Nucleus accumbens (tissue), 56 donors: ENCODE measurements at regions not wholly inside any gene's neighbourhood (a gene's known extent, or its start where the extent isn't known, plus 50 kb on each side); places are given as distances from the start of the nearest gene placed in this dataset.

ENCODE experiments used
- DNase-seq, 56 donors: peaks; one replicate each; lab custom pipeline; 2025; lab: John Stamatoyannopoulos, UW

DNA sequence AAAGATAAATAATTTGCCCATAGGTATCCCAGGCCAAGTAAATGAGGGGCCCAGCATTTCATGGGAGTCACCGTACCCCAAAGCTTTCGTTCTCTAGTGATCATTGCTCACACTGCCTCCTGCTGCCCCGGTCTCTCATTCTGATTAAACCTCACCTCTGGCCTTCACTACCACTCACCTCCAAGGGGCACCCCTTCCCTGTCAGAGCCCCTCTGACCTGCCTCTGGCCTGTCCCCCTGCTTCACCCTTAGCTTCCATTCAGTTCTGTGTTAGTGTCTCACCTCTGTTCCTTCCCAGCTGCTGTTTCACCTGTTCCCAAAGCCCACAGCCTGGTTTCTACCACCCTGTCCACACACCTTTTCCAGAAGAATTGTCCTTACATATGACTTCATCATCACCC is 150.3 kb upstream of the E2F8 start:
- no peak for DNase-seq

DNA sequence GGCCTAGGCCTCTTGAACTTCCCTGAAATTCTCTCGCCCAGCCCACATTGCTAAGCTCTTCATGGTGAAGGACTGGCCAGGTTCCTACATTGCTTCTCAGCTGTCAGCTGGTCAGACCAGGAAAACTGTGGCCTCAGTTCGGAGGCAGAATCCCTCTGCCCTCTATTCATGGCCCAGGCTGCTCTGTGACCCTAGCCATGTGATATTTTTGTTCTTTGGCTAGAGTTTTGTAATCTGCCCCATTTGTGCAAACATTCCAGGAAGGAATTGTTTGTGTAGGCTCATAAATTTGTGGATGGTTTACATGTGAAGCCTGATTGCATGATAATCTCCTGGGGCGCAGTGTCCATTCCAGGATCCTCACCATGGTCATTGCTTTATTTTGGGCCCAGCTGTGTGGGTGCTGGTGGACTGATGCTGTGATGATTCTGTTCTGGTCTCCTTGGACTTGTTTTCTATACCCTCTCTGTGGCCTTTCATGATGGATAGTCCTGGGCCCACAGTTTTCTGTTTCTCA is 149.1 kb upstream of the E2F8 start:
- DNase-seq, result no peak

DNA sequence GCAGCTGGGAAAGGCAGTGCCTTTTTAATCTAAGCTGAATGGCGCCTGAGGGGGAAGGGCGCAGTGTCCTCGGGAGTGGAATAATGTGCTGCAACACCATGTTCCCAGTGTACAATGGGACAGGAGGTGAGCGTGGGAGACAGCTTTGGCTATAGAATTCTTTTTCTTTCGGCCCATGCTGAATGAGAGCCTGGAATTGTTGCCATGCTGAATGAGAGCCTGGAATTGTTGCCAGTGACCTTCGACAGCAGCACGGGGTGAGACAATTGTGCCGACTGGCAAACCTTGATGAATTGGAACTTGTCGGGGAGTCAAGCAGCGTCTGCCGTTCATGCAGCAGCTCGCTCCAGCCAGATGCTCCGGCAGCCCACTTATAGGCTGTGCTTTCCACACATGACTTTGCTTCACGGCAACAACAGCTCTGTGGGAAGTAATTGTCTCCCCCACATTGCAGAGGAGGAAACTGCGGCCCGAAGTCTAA is 141.4 kb upstream of the E2F8 start:
- peak in 45 of 56 donors; percentile 11 to 78 (median 48) for DNase-seq

DNA sequence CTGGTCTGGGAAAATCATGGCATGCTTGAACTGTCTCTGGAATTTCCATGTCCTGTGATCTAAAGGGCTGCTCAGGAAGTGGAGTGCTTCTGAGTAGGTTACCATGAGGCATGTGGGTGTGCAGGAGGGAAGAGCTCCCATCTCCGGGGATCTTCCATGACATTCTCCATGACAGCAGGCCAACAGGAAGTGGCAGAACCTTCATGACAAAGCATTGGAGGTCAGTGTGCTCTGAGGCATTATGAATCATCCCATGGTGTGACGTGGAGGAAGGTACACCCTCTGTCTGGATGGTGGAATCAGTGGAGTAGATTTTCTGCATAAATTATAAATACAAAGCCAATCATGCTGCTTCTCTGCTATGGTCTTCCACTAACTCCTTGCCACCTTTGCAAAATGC is 139.6 kb upstream of the E2F8 start:
- no peak for DNase-seq

DNA sequence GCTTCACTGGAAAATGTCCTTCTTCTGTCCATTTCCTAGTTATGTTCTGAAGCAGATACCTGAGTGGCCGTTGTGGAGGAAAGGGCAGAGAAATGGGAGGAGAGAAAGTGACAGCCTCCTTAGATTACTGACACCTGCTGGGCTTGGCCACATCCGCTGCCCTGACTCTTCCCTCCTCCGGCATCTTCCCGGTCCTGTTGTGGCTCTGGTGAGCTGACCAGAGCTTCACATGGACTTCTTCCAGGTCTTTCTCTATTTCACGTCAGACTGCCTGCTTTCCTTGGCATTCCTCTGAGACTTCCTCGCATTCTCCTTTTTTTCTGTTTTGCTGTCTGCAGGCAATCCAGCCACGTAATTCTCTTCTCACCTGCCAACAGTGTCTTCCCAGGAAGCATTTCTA is 138.7 kb upstream of the E2F8 start:
- DNase-seq, result no peak

DNA sequence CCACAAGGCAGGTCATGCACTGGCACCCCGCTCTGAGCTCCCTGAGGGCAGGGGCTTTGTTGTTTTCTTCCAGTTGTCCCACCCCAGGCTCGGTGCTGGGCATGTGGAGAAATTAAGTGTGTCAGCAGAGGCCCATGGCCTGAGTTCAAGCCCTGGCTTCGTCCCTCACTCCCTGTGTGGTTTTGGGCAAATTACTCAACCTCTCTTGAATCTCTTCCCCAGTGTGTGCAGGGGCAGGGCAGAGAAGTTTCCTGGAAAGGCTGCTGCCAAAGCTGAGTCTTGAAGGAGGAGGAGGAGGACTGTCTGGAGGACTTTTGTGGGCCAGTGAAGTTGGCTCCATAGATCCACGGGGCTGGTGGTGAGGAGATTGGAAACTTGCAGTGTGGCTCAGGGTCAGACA is 138.1 kb upstream of the E2F8 start:
- no peak for DNase-seq

DNA sequence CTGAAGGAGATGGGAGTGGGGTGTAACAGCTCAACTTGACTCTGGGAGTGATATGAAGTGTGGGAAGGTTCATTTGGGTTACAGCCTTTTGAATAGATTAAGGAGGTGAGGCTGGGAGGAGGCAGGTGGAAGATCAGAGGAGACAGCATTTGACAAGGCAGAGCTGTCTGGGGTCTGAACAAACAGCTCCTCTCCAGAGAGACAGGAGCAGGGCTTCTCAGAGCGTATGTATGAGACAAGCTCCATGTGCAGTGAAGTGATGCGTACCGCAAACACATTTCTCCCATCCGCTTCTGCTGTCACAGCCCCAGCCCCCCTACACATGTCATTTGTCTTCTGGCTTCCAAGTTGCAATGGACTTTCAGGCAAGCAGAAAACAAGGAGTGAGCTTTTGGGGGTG is 137.1 kb upstream of the E2F8 start:
- peak in 2 of 56 donors; percentile 7 to 15 for DNase-seq

DNA sequence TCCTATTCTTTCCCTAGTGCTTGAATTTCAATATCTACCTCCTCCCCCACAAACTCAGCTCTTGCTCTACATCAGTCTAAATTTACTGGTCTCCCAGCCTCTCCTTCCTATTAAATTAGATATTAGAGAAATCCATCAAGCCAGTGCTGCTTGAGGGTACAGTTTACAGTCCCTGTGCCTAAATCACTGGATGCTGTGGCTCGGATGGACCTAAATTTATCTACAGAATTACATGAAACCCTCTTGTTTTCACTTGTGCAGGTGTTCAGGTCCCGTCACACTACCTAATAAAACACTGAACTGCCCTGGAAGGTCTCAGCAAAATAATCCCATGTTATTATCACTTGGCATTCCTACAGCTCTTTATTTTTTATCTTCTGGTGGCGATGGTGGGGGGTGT is 134.7 kb upstream of the E2F8 start:
- DNase-seq, result no peak

DNA sequence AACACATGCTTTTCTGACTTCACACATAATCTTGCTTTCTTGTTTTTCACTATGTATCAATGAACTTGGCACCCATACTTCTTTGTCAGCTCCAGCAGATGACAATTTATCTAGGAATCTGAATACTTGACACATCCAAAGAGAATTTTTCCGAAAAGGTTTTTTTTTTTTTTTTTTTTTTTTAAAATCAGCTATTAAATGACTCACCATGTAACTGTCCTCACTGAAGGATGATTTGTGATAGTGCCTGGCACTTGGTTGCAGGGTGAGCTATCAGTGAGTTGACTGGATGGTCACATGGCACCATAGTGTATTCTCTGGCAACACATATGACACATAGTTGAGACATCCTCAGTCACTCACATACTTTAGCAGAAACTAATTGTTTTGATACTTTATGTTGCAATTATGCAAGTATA is 133.4 kb upstream of the E2F8 start:
- peak in 2 of 56 donors; percentile 12 to 16 for DNase-seq

DNA sequence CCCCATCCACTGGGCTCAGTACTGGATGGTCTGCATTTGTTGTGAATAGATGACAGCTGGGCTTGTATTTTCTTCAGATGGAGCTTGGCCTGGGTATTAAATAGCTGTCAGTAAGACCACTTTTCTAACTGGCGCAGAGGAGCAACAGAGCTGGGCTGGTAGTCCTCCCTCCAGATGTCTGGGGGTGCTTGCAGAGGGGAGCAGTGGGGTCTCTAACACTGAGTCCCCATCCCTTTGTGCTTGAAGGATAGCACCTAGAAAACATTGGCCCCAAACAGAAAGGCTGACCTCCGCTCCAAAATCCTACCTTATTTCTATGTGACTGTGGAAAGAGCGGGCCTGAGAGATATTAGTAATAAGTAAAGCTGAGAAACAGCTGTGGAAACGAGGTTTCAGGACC is 131.6 kb upstream of the E2F8 start:
- no peak for DNase-seq

DNA sequence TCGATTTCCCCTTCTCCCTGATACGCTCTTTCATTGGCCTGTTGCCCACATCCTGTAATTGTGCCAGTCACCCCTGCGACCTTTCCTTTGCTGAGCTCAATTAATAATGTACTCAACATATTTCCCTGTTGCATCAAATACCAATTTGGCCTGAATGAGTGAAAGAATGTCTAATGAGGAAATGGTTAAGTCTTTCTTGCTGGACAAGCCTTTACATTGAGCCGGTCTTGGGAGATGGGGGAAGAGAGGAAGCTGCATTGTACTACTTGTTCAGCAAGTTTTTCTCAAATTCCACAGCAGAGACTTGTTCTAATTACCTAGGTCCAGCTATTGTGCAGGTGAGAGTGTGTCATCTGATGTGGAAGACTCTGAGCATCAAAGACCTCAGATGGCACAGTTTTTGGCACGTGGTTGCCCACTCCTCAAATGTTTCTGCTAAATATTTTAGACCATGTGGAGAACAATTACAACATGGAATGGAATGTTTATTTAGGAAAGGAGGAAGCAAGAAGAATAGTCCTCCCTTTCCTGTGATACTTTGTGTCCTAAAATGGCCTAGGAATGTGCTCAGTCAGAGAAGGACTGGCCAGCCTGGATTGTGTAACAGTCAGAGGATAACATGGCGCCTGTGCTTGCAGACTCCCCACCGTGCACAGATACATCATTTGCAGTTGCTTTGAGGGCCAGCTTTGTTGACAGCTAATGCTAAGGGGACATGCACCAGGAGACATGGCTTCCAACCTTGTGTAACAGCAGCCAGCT is 129.5 kb upstream of the E2F8 start:
- no peak for DNase-seq

DNA sequence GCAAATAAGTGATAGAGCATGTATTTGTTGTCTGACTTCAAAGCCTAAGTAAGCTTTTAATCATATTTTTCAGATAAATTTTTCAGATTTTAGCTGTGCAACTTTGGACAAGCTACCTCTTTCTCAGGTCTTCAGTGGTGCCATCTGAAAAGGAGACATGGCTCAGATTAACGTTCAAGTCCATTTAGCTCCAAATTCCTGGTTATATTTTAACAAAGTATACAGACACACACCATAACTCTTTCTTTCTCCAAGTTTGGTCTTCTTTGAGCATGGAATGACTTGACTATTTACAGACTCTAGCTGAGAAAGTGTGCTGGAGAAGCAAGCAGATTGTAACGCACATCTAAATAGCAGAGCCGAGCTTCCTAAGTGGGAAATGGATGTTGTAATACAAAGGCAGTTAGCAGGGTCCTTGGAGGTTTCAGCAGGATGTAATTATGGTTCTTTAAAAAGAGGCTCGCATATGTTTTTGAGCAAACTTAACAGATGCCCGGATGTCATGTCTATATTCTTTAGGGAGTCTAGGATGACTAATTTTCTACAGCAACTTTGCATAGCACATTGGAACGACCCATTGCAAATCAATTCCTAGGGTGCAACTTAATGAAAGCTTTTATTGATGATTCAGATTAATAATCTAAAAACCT is 128.1 kb upstream of the E2F8 start:
- DNase-seq, result no peak

DNA sequence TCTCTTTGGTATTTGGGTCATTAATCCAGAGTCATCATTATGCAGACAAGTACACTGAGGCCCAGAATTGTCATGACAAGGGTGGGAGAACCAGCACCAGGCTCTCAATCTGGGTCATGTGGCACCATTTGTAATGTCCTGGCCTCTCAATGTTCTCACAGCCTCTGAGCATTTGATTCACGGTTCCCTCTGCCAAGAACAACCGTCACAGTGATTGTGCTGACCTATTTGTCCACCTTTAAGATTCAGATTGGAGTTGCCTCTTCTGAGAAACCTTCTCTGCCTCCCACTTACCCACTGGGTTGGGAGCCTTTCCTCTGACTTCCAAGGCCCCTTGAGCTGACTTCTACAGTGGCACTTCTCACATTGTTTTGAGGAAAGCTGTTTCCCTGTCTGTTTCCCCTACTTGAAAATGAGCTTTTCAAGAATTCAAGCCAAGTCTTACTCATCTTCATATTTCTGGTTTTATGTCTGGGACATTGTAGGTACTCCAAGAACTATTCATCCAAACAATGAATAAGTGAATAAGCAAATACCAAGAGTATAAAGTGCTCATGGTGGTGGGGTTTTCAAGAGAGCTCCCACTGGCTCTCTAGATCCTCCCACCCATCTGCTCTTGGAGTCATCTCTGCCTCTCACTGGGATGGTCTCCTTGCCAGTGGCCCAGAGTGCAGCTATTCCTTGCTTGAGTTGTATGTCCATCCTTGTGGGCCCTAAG is 126.4 kb upstream of the E2F8 start:
- no peak for DNase-seq

DNA sequence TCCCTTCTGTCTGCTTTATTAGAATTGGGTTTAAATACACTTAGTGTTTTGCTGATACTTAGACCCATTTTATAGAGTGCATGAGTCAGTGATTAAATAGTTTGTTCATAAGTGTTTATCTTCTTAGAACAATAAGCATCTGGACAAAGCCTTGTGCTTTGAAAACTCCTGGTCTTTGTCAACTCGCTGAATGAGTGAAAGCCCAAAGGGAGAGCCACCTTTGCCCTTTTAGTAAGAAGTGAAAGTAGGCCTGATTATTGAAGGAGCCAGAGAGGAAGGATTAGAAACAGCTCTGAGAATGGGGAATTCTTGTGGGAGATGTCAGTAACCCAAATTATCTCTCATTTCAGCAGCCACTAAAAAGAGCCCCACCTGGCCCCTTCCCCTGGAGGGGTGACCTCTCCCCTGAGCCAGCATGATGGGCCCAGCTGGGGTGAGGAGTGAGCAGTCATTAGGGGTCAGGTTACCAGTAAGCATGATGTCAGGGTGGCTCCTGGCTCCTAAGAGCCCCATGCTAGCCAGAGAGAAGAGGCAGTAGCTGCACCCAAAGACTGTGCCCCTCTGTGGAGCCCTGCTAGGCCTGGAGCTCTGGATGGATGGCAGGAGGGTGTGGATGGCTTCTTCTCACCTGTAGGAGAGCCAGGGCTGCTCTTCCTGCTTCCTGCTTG is 125.1 kb upstream of the E2F8 start:
- no peak for DNase-seq

DNA sequence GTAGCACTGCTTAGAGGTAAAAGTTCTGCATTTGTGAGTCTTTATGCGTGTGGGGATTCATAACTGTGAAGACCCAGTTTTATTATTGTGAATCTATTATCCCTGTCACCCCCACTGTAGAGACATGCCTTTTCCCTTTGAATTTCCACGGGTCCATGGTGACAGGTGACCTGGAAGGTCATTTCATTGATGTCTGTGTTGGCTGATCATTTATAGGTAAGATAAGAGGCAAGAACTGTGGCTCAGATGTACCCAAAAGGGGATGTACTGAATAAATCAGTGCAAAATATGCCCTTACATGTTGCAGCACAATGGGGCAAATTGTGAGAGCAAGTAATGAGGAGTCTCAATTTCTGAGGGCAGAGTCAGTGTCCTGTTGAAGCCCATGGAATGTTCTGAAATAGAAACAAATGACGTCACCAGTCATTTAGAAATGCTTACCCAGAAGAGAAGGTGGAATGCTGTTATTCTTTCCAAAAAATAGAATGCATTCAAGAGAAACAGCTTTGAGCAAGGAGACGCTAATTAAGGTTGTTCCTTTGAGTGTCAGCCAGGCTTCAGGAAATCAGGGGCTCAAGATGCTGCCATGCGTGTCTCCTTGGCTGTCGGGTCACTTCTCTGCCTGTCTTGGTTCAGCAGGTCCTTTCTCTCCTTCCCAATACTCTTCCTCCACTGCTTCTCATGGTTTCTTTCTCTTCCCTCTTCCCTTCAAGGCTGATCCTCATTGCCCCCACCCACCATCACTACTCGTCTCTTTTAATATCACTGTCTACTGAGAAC is 118.7 kb upstream of the E2F8 start:
- no peak for DNase-seq

DNA sequence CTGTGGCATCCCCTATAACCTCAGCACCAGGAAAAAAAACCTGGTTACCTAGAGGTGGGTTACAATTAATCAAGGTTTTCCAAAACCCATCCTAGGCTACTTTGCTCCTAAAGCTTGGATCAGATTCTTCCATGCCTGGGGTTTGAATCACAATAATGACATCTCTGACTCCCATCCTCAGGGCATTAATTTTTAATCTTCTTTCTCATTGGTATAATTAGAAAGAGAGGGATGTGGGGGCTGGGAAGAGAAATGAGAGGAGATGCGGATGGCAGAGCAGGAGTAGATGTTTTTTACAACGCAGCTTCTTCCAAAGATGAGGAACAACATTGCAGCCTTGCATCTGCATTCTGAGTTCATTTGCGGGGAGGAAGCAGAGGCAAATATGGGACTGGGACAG is 117.2 kb upstream of the E2F8 start:
- no peak for DNase-seq

DNA sequence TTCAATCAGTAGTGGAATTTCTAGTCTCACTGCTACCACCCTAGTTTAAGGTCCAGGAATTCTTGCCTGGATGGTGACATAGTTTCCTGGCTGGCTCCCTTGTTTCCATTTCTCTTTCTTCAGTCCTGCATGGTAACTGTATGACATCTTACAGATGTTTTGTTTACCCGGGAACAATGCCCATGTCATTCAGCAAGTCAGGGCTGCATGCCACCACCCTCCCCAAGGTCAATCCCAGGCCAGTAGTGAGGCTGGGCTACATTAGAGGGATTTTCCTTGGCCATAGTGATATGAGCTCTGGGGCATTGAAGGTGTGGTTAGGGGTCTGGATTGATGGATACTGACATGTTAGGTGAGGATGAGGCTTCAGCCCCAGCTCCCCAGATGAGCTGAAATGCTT is 114.9 kb upstream of the E2F8 start:
- no peak for DNase-seq

DNA sequence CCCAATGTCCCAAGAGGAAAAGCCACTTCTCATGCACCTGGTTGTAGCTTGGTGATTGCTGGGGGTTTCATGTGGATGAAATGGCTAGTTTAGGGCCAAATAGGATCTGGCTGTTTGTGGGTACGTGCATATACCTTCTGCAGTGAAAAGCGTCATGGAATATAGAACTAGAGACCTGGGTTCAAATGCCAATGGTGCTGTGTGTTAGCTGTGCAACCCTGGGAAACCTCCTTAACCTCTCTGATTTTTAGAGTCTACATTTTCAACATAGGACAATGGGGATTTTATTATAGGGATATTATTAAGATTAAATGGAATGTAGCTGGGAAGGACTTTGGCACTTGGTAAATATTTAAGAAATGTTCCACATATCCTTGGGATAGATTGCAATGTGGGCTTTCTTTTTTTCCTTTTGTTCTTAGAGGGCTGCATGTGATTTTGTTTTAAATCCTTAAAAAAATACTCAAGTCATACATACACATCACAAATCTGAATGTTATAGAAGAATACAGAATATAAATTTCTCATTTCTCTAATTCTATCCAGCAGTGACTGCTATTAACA is 112.6 kb upstream of the E2F8 start:
- DNase-seq, result no peak

DNA sequence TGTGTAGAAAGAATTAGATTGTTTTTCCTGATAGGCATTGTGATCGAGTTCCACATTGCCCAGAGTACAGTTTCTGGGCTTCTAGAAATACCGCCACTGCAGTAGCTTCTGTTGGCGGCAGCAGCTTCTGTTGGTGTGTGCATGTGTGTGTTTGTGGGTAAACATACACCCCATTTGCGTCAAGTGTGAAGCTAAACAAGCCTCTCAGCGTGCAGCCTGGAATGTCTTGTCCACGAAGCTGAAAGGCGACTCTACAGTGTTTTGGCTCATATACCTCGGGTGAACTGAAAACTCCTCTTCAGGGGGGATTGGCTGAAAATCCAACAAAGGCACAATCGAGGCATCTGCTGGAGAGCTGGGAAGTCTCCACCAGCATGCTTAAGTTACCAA is 112.0 kb upstream of the E2F8 start:
- no peak for DNase-seq
